ENCODE measurements at regions not wholly inside any gene's neighbourhood (a gene's known extent, or its start where the extent isn't known, plus 50 kb on each side); places are given as distances from the start of the nearest gene placed in this dataset.
"Not testable (repeated sequence)": the region's sequence is repeated elsewhere in the genome, so short reads cannot be mapped to it uniquely, and the experiment has no call there.

GRCh38 chr2:122748552-122749011, 993.1 kb downstream of the TSN start:
- peak; percentile 44 for DNase-seq

- DNase-seq = no peak
These were observed 994.0 kb downstream of the TSN start for GRCh38 chr2:122749405-122749804.

- no peak for DNase-seq
These were observed 994.6 kb downstream of the TSN start for GRCh38 chr2:122750095-122750494.

- no peak for DNase-seq
These were observed 995.4 kb downstream of the TSN start for GRCh38 chr2:122750808-122751207.

- DNase-seq = no peak
These were observed 997.9 kb downstream of the TSN start for GRCh38 chr2:122753336-122753735.

- no peak for DNase-seq
These were observed 999.1 kb downstream of the TSN start for GRCh38 chr2:122754561-122754960.

- no peak for DNase-seq
These were observed 999.9 kb downstream of the TSN start for GRCh38 chr2:122755281-122755780.

- DNase-seq = no peak
These were observed 1003.5 kb downstream of the TSN start for GRCh38 chr2:122758967-122759366.

GRCh38 chr2:122764014-122764413, 1008.6 kb downstream of the TSN start:
- no peak for DNase-seq

GRCh38 chr2:122780251-122780650, 1024.8 kb downstream of the TSN start:
- no peak for DNase-seq

GRCh38 chr2:122794100-122794499, 1038.6 kb downstream of the TSN start:
- DNase-seq = no peak

- no peak for DNase-seq
These were observed 1040.3 kb downstream of the TSN start for GRCh38 chr2:122795763-122796162.

- no peak for DNase-seq
These were observed 1043.9 kb downstream of the TSN start for GRCh38 chr2:122799391-122799790.

- no peak for DNase-seq
These were observed 1045.3 kb downstream of the TSN start for GRCh38 chr2:122800781-122801180.

- no peak for DNase-seq
These were observed 1049.0 kb downstream of the TSN start for GRCh38 chr2:122804494-122804893.

- no peak for DNase-seq
These were observed 1049.9 kb downstream of the TSN start for GRCh38 chr2:122805346-122805745.

GRCh38 chr2:122808286-122808969, 1053.0 kb downstream of the TSN start:
- DNase-seq = no peak

GRCh38 chr2:122812214-122812613, 1056.8 kb downstream of the TSN start:
- DNase-seq = not testable (repeated sequence)

- DNase-seq = no peak
These were observed 1059.7 kb downstream of the TSN start for GRCh38 chr2:122815120-122815519.

GRCh38 chr2:122816803-122817202, 1061.4 kb downstream of the TSN start:
- no peak for DNase-seq

- no peak for DNase-seq
These were observed 1066.9 kb downstream of the TSN start for GRCh38 chr2:122822319-122822718.

GRCh38 chr2:122830157-122830556, 1074.7 kb downstream of the TSN start:
- DNase-seq = no peak

- no peak for DNase-seq
These were observed 1076.2 kb downstream of the TSN start for GRCh38 chr2:122831649-122832048.

- no peak for DNase-seq
These were observed 1088.1 kb downstream of the TSN start for GRCh38 chr2:122843503-122843902.

- DNase-seq = peak; percentile 22
These were observed 1095.7 kb downstream of the TSN start for GRCh38 chr2:122851161-122851560.
